WTC11 (cell line): ENCODE measurements at regions not wholly inside any gene's neighbourhood (a gene's known extent, or its start where the extent isn't known, plus 50 kb on each side); places are given as distances from the start of the nearest gene placed in this dataset.

Experiments
- ATAC-seq: fragments of 200-7000 bp; cut with Tn5 transposase; 2 replicates; pipeline ENCODE4 v1.10.0; 2021; ENCODE audit warnings: mild to moderate bottlenecking, moderate library complexity
- CTCF ChIA-PET: fragments of 300-600 bp; sonication (Branson Sonifier 250); formaldehyde crosslinking; loops from one replicate; lab custom pipeline; 2021; ENCODE audit warnings: antibody characterized with exemption; lab: Charles Lee
- POLR2A ChIA-PET: fragments of 350-600 bp; sonication (Branson Sonifier 250); formaldehyde crosslinking; loops from one replicate; lab custom pipeline; 2021; ENCODE audit warnings: antibody characterized with exemption; lab: Charles Lee
- DNase-seq: peaks from one replicate; pipeline ENCODE4 v3.0.0; 2021; ENCODE audit warnings: low spot score
- H3K27ac Mint-ChIP-seq: 2 replicates; pipeline ENCODE4 v1.8.0; 2021; ENCODE audit warnings: mixed read lengths
- H3K27me3 Mint-ChIP-seq: 2 replicates; pipeline ENCODE4 v1.8.0; 2021; ENCODE audit warnings: low read depth, mild to moderate bottlenecking, moderate library complexity, mixed read lengths
- H3K36me3 Mint-ChIP-seq: 2 replicates; pipeline ENCODE4 v1.8.0; 2021; ENCODE audit warnings: mixed read lengths
- H3K4me1 Mint-ChIP-seq: 2 replicates; pipeline ENCODE4 v1.8.0; 2022; ENCODE audit warnings: mixed read lengths
- H3K4me3 Mint-ChIP-seq: 2 replicates; pipeline ENCODE4 v1.8.0; 2021; ENCODE audit warnings: mild to moderate bottlenecking, moderate library complexity, mixed read lengths
- H3K9me3 Mint-ChIP-seq: 2 replicates; pipeline ENCODE4 v1.8.0; 2021; ENCODE audit warnings: mixed read lengths
- ATF1 ChIP-seq: sonication (generic); formaldehyde crosslinking; IDR thresholded peaks from 2 replicates; pipeline ENCODE4 v1.8.1; 2023; ENCODE audit warnings: mild to moderate bottlenecking, moderate library complexity, missing genetic modification reagents
- CTCF ChIP-seq: fragments of 200-600 bp; IDR thresholded peaks from 2 replicates; pipeline ENCODE4 v1.8.0; 2022; ENCODE audit warnings: antibody characterized with exemption
- E2F1 ChIP-seq: sonication (generic); formaldehyde crosslinking; IDR thresholded peaks from 2 replicates; pipeline ENCODE4 v1.8.0; 2022; ENCODE audit warnings: mild to moderate bottlenecking, missing genetic modification reagents
- E2F5 ChIP-seq: sonication (generic); formaldehyde crosslinking; IDR thresholded peaks from 2 replicates; pipeline ENCODE4 v1.8.1; 2022; ENCODE audit warnings: mild to moderate bottlenecking, moderate library complexity, missing genetic modification reagents
- ESRRA ChIP-seq: sonication (generic); formaldehyde crosslinking; IDR thresholded peaks from 2 replicates; pipeline ENCODE4 v1.8.1; 2022; ENCODE audit warnings: mild to moderate bottlenecking, missing genetic modification reagents, borderline replicate concordance
- FOXJ3 ChIP-seq: sonication (generic); formaldehyde crosslinking; IDR thresholded peaks from 2 replicates; pipeline ENCODE4 v1.9.0; 2021; ENCODE audit warnings: missing genetic modification reagents, mild to moderate bottlenecking, borderline replicate concordance
- HMGA2 ChIP-seq: fragments of 250-450 bp; sonication (Bioruptor Pico); IDR thresholded peaks from 2 replicates; pipeline ENCODE4 v1.4.0; 2021; ENCODE audit warnings: mild to moderate bottlenecking, moderate library complexity
- HMGXB4 ChIP-seq: sonication (generic); formaldehyde crosslinking; IDR thresholded peaks from 2 replicates; pipeline ENCODE4 v1.8.1; 2023; ENCODE audit warnings: mild to moderate bottlenecking, moderate library complexity, missing genetic modification reagents
- IRF1 ChIP-seq: sonication (generic); formaldehyde crosslinking; IDR thresholded peaks from 2 replicates; pipeline ENCODE4 v1.8.0; 2023; ENCODE audit warnings: missing genetic modification reagents
- IRF2 ChIP-seq: sonication (generic); formaldehyde crosslinking; IDR thresholded peaks from 2 replicates; pipeline ENCODE4 v1.8.0; 2022; ENCODE audit warnings: low read depth, missing genetic modification reagents, borderline replicate concordance
- JUN ChIP-seq: sonication (generic); formaldehyde crosslinking; IDR thresholded peaks from 2 replicates; pipeline ENCODE4 v1.8.0; 2023; ENCODE audit warnings: mild to moderate bottlenecking, missing genetic modification reagents
- KAT7 ChIP-seq: sonication (generic); formaldehyde crosslinking; IDR thresholded peaks from 2 replicates; pipeline ENCODE4 v1.8.1; 2023; ENCODE audit warnings: missing genetic modification reagents, mild to moderate bottlenecking, borderline replicate concordance
- NFATC4 ChIP-seq: fragments of 250-450 bp; sonication (Bioruptor Pico); IDR thresholded peaks from 2 replicates; pipeline ENCODE4 v1.9.0; 2021; ENCODE audit warnings: mild to moderate bottlenecking
- NR1H2 ChIP-seq: sonication (generic); formaldehyde crosslinking; IDR thresholded peaks from 2 replicates; pipeline ENCODE4 v1.9.0; 2021; ENCODE audit warnings: mild to moderate bottlenecking, moderate library complexity, missing genetic modification reagents
- NR3C1 ChIP-seq: sonication (generic); formaldehyde crosslinking; conservative IDR thresholded peaks from 2 replicates; pipeline ENCODE4 v1.8.1; 2023; ENCODE audit warnings: low read depth, mild to moderate bottlenecking, missing genetic modification reagents
- OVOL2 ChIP-seq: fragments of 250-450 bp; sonication (Bioruptor Pico); IDR thresholded peaks from 2 replicates; pipeline ENCODE4 v1.9.0; 2021; ENCODE audit warnings: mild to moderate bottlenecking, borderline replicate concordance
- SMAD3 ChIP-seq: sonication (generic); formaldehyde crosslinking; IDR thresholded peaks from 2 replicates; pipeline ENCODE4 v1.8.0; 2022; ENCODE audit warnings: missing genetic modification reagents, mild to moderate bottlenecking, borderline replicate concordance
- TCF7 ChIP-seq: sonication (generic); formaldehyde crosslinking; IDR thresholded peaks from 2 replicates; pipeline ENCODE4 v1.8.0; 2022; ENCODE audit warnings: mild to moderate bottlenecking, low read depth, missing genetic modification reagents, moderate library complexity
- TEAD4 ChIP-seq: sonication (generic); formaldehyde crosslinking; IDR thresholded peaks from 2 replicates; pipeline ENCODE4 v1.8.0; 2022; ENCODE audit warnings: mild to moderate bottlenecking, missing genetic modification reagents
- TP53 ChIP-seq: sonication (generic); formaldehyde crosslinking; IDR thresholded peaks from 2 replicates; pipeline ENCODE4 v1.8.1; 2023; ENCODE audit warnings: mild to moderate bottlenecking, missing genetic modification reagents
- ZBTB21 ChIP-seq: sonication (generic); formaldehyde crosslinking; IDR thresholded peaks from 2 replicates; pipeline ENCODE4 v1.8.1; 2023; ENCODE audit warnings: mild to moderate bottlenecking, missing genetic modification reagents, borderline replicate concordance
- ZNF317 ChIP-seq: sonication (generic); formaldehyde crosslinking; IDR thresholded peaks from 2 replicates; pipeline ENCODE4 v1.8.1; 2023; ENCODE audit warnings: low read depth, mild to moderate bottlenecking, moderate library complexity, missing genetic modification reagents, borderline replicate concordance
- ZNF416 ChIP-seq: fragments of 250-450 bp; sonication (Bioruptor Pico); IDR thresholded peaks from 2 replicates; pipeline ENCODE4 v1.9.0; 2021; ENCODE audit warnings: mild to moderate bottlenecking, inconsistent platforms
- ZNF512 ChIP-seq: sonication (generic); formaldehyde crosslinking; IDR thresholded peaks from 2 replicates; pipeline ENCODE4 v1.8.1; 2022; ENCODE audit warnings: missing genetic modification reagents, borderline replicate concordance

GRCh38 chr1:25003000-25003399 is 72.9 kb upstream of the RUNX3 start:
- CTCF ChIA-PET: interaction anchor here (1.1 kb wide), 1 partner anchor 11 kb away, joined by 4 read pairs; no protein-coding TSS in a partner anchor
- no peaks in the 10 kb centered on the region for H3K36me3 Mint-ChIP-seq
- TF ChIP-seq SMAD3 (CRISPR knock-in tag): no peak
- no peak for TF ChIP-seq ZNF317 (CRISPR knock-in tag)
- no peak for TF ChIP-seq ATF1 (CRISPR knock-in tag)
- TF ChIP-seq NR1H2: no peak
- TF ChIP-seq HMGA2 (CRISPR knock-in tag): no peak
- TF ChIP-seq ESRRA (CRISPR knock-in tag): no peak
- no peak for TF ChIP-seq IRF1 (CRISPR knock-in tag)
- no peak for TF ChIP-seq CTCF
- TF ChIP-seq FOXJ3: no peak
- TF ChIP-seq, all 79 proteins: peak for 0
- POLR2A ChIA-PET: no interaction called here
- no peak overlapping the region for H3K27ac Mint-ChIP-seq
- H3K4me1 Mint-ChIP-seq: peaks cover 16% of the 10 kb centered on the region
- ATAC-seq (no peak), DNase-seq (no peak)
- H3K27me3 Mint-ChIP-seq: no peaks in the 10 kb centered on the region; the same call in 1 of the 2 replicates
- H3K9me3 Mint-ChIP-seq: no peaks in the 10 kb centered on the region
- no peak overlapping the region for H3K4me3 Mint-ChIP-seq

GRCh38 chr1:25001125-25001915 is 71.2 kb upstream of the RUNX3 start:
- CTCF ChIA-PET: no interaction called here
- no peaks in the 10 kb centered on the region for H3K36me3 Mint-ChIP-seq
- DNase-seq: no peak

More at GRCh38 chr1:25001125-25001915, 71.2 kb upstream of the RUNX3 start:
- H3K9me3 Mint-ChIP-seq: no peaks in the 10 kb centered on the region
- H3K4me1 Mint-ChIP-seq: peaks cover 1% of the 10 kb centered on the region
- no peak overlapping the region for H3K27ac Mint-ChIP-seq
- POLR2A ChIA-PET: no interaction called here
- TF ChIP-seq IRF2 (CRISPR knock-in tag): no peak
- TF ChIP-seq ZNF416 (CRISPR knock-in tag): no peak
- no peak for TF ChIP-seq ATF1 (CRISPR knock-in tag)
- no peak for TF ChIP-seq NFATC4 (CRISPR knock-in tag)
- no peak for TF ChIP-seq KAT7 (CRISPR knock-in tag)
- no peak for TF ChIP-seq ZBTB21 (CRISPR knock-in tag)
- TF ChIP-seq E2F1 (CRISPR knock-in tag): no peak
- TF ChIP-seq TEAD4: no peak
- TF ChIP-seq JUN (CRISPR knock-in tag): no peak
- no peak for TF ChIP-seq ZNF512 (CRISPR knock-in tag)
- TF ChIP-seq HMGXB4: no peak
- TF ChIP-seq E2F5: no peak
- no peak for TF ChIP-seq OVOL2 (CRISPR knock-in tag)
- no peak for TF ChIP-seq TCF7 (CRISPR knock-in tag)
- TF ChIP-seq TP53: no peak
- no peak for TF ChIP-seq NR3C1 (CRISPR knock-in tag)
- no peak for TF ChIP-seq NR1H2
- no peak overlapping the region for H3K4me3 Mint-ChIP-seq
- ATAC-seq: no peak
- H3K27me3 Mint-ChIP-seq: no peaks in the 10 kb centered on the region; the same call in 1 of the 2 replicates
